GM23248 (cell line): ENCODE measurements at regions not wholly inside any gene's neighbourhood (a gene's known extent, or its start where the extent isn't known, plus 50 kb on each side); places are given as distances from the start of the nearest gene placed in this dataset.

Experiments
- DNase-seq: peaks from one replicate; pipeline ENCODE4 v3.0.0-alpha.2; 2015
- H2AFZ ChIP-seq: fragments of 200-600 bp; sonication (generic); 2 replicates; pipeline ENCODE4 v1.6.1; 2016; ENCODE audit warnings: antibody characterized with exemption
- H3F3A ChIP-seq: fragments of 200-600 bp; sonication (generic); 2 replicates; pipeline ENCODE4 v1.6.1; 2016; ENCODE audit warnings: mild to moderate bottlenecking, antibody characterized with exemption, mixed run types; ENCODE audit not compliant: insufficient read depth
- H3K27ac ChIP-seq: fragments of 200-600 bp; sonication (generic); 2 replicates; pipeline ENCODE4 v1.5.1; 2016; ENCODE audit warnings: mild to moderate bottlenecking
- H3K27me3 ChIP-seq: fragments of 200-600 bp; sonication (generic); replicated peaks from 2 replicates; pipeline ENCODE4 v1.6.1; 2016; ENCODE audit warnings: mild to moderate bottlenecking; ENCODE audit not compliant: insufficient read depth
- H3K36me3 ChIP-seq: fragments of 200-600 bp; sonication (generic); 2 replicates; pipeline ENCODE4 v1.6.1; 2016; ENCODE audit warnings: low read depth, mild to moderate bottlenecking
- H3K4me1 ChIP-seq: fragments of 200-600 bp; sonication (generic); 2 replicates; pipeline ENCODE4 v1.6.1; 2016; ENCODE audit warnings: mild to moderate bottlenecking; ENCODE audit not compliant: insufficient read depth
- H3K4me2 ChIP-seq: fragments of 200-600 bp; sonication (generic); one replicate; pipeline ENCODE4 v1.6.1; 2016; ENCODE audit warnings: mild to moderate bottlenecking; ENCODE audit not compliant: unreplicated experiment
- H3K4me3 ChIP-seq: fragments of 200-600 bp; sonication (generic); 2 replicates; pipeline ENCODE4 v1.5.1; 2016; ENCODE audit warnings: mild to moderate bottlenecking
- H3K79me2 ChIP-seq: fragments of 200-600 bp; sonication (generic); 2 replicates; pipeline ENCODE4 v1.6.1; 2016; ENCODE audit warnings: mild to moderate bottlenecking; ENCODE audit not compliant: insufficient read depth
- H3K9ac ChIP-seq: fragments of 200-600 bp; sonication (generic); 2 replicates; pipeline ENCODE4 v1.6.1; 2016; ENCODE audit warnings: mild to moderate bottlenecking
- H3K9me2 ChIP-seq: fragments of 200-600 bp; sonication (generic); 2 replicates; pipeline ENCODE4 v1.6.1; 2016; ENCODE audit warnings: mixed run types, mild to moderate bottlenecking, moderate library complexity; ENCODE audit not compliant: insufficient read depth
- H3K9me3 ChIP-seq: fragments of 200-600 bp; sonication (generic); one replicate; pipeline ENCODE4 v1.6.1; 2017; ENCODE audit warnings: low read depth
- H4K20me1 ChIP-seq: fragments of 200-600 bp; sonication (generic); 2 replicates; pipeline ENCODE4 v1.6.0; 2016; ENCODE audit not compliant: insufficient read depth
- EZH2 ChIP-seq: fragments of 200-600 bp; sonication (generic); IDR thresholded peaks from 2 replicates; pipeline ENCODE4 v1.6.1; 2018; ENCODE audit warnings: antibody characterized with exemption, mild to moderate bottlenecking; ENCODE audit not compliant: insufficient read depth, poor library complexity, severe bottlenecking
- EZH2phosphoT487 ChIP-seq: fragments of 200-600 bp; sonication (generic); IDR thresholded peaks from 2 replicates; pipeline ENCODE4 v1.6.1; 2018; ENCODE audit warnings: antibody characterized with exemption, moderate library complexity, mild to moderate bottlenecking, low read depth; ENCODE audit not compliant: insufficient read depth
- WGBS, 2 experiments: methylation state at CpG; one replicate each; pipeline ENCODE4 v1.1.6; 2015 to 2017; ENCODE audit warnings: low lambda C conversion rate in 2 of 2, low coverage in 1 of 2; ENCODE audit errors: missing lambda C conversion rate in 2 of 2; 5-methylcytosine and 5-hydroxymethylcytosine counted together
- in situ Hi-C: fragments of 300-500 bp; cut with MboI; formaldehyde crosslinking; loops from 2 replicates; pipeline ENCODE4 v1.15.0; 2020

GRCh38 chr14:96688629-96689028 lies 108.6 kb upstream of the VRK1 start:
- no peak overlapping the region for H2AFZ ChIP-seq
- no peaks in the 10 kb centered on the region for H3K79me2 ChIP-seq
- no peaks in the 10 kb centered on the region for H3F3A ChIP-seq
- H3K4me3 ChIP-seq, result no peak overlapping the region
- no peaks in the 10 kb centered on the region for H3K9me2 ChIP-seq
- no peak for DNase-seq
- H4K20me1 ChIP-seq, result no peaks in the 10 kb centered on the region
- H3K9ac ChIP-seq, result no peak overlapping the region
- no peaks in the 10 kb centered on the region for H3K4me1 ChIP-seq
- no peaks in the 10 kb centered on the region for H3K36me3 ChIP-seq
- no peak overlapping the region for H3K4me2 ChIP-seq
- H3K27ac ChIP-seq, result no peak overlapping the region
- H3K27me3 ChIP-seq, result no peaks in the 10 kb centered on the region; the same call in 1 of the 2 replicates
- TF ChIP-seq EZH2phosphoT487 (no peak), EZH2 (no peak)
- WGBS, 2 experiments, result 65 to 91% methylated on average over 1 of the region's 1 CpG
- H3K9me3 ChIP-seq, result no peaks in the 10 kb centered on the region
- in situ Hi-C loops, result no loop called here

- Histone ChIP-seq H3K36me3 (no peaks in the 10 kb centered on the region), H3K27ac (no peak overlapping the region), H3K9me2 (no peaks in the 10 kb centered on the region), H4K20me1 (no peaks in the 10 kb centered on the region), H3K4me2 (no peak overlapping the region), H3K9ac (no peak overlapping the region), H3K4me1 (no peaks in the 10 kb centered on the region), H3K27me3 (no peaks in the 10 kb centered on the region; the same call in 1 of the 2 replicates), H3K4me3 (no peak overlapping the region), H3K9me3 (no peaks in the 10 kb centered on the region), H3F3A (no peaks in the 10 kb centered on the region), H2AFZ (no peak overlapping the region), H3K79me2 (no peaks in the 10 kb centered on the region)
- no peak for DNase-seq
- in situ Hi-C loops, result no loop called here
- no peak for TF ChIP-seq EZH2phosphoT487
- TF ChIP-seq EZH2, result no peak
- WGBS, 2 experiments, result 5 to 7% methylated on average over 4 of the region's 4 CpGs
These were observed 106.3 kb upstream of the VRK1 start for GRCh38 chr14:96690713-96691383.

DNA sequence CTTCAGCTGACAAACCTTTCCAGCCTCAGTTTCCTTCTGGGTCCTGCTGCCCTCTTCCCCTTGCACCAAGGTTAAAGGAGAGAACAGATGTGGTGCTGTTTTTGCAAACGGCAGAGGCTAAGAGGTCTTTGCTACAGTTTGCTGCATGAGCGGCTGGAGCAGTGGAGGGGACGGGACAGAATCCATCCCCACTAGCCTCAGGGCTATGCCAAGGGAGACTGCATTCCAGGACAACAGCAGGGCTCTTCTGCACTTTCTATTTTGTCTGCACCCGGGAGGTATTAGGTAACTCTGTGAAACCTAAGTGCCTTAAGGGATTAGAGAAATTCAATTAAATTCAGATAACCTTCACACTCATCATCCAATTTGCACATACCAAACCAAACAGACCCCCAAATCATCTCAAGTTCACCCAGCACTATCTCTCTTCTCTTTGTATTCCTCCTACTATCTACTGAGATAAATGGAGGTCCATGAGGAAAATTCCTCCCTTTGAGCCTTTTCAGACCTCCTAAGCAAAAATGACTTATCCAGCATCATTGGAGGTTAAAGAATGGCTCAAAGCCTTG lies 103.8 kb upstream of the VRK1 start:
- Histone ChIP-seq H3K79me2 (no peaks in the 10 kb centered on the region), H3K9ac (no peak overlapping the region), H3K4me3 (no peak overlapping the region), H3K4me2 (no peak overlapping the region), H3F3A (no peaks in the 10 kb centered on the region), H3K4me1 (no peaks in the 10 kb centered on the region), H2AFZ (no peak overlapping the region), H3K27ac (no peak overlapping the region), H3K9me3 (no peaks in the 10 kb centered on the region), H3K27me3 (no peaks in the 10 kb centered on the region), H3K9me2 (no peaks in the 10 kb centered on the region), H3K36me3 (no peaks in the 10 kb centered on the region), H4K20me1 (no peaks in the 10 kb centered on the region)
- no peak for DNase-seq
- 41 to 73% methylated on average over 4 of the region's 4 CpGs for WGBS, 2 experiments
- in situ Hi-C loops, result no loop called here
- TF ChIP-seq EZH2, result no peak
- TF ChIP-seq EZH2phosphoT487, result no peak

- Histone ChIP-seq H3K4me3 (no peak overlapping the region), H3F3A (no peaks in the 10 kb centered on the region), H2AFZ (no peak overlapping the region), H3K79me2 (no peaks in the 10 kb centered on the region), H3K9me2 (no peaks in the 10 kb centered on the region), H3K27ac (no peak overlapping the region), H3K27me3 (no peaks in the 10 kb centered on the region), H3K9me3 (no peaks in the 10 kb centered on the region), H3K36me3 (no peaks in the 10 kb centered on the region), H3K4me2 (no peak overlapping the region), H4K20me1 (no peaks in the 10 kb centered on the region), H3K4me1 (no peaks in the 10 kb centered on the region), H3K9ac (no peak overlapping the region)
- no peak for DNase-seq
- WGBS, 2 experiments, result 18% methylated on average over 4 of the region's 4 CpGs
- in situ Hi-C loops, result no loop called here
- TF ChIP-seq EZH2phosphoT487 (no peak), EZH2 (no peak)
These were observed 103.2 kb upstream of the VRK1 start for GRCh38 chr14:96693987-96694386.
